HG03095 (cell line): ENCODE measurements at regions not wholly inside any gene's neighbourhood (a gene's known extent, or its start where the extent isn't known, plus 50 kb on each side); places are given as distances from the start of the nearest gene placed in this dataset.
A peak's percentile ranks its signal among the peaks of the same experiment; 100 is the strongest.

Experiments
- ATAC-seq: cut with Tn5 transposase; IDR thresholded peaks from one replicate; pipeline ENCODE4 v1.9.1; 2021; ENCODE audit warnings: moderate library complexity; ENCODE audit not compliant: unreplicated experiment

GRCh38 chr13:47135800-47136503, 239.1 kb upstream of the HTR2A start:
- no peak for ATAC-seq

- no peak for ATAC-seq
These were observed 238.2 kb upstream of the HTR2A start for GRCh38 chr13:47134939-47135489.

GRCh38 chr13:47133011-47133445, 236.2 kb upstream of the HTR2A start:
- no peak for ATAC-seq

- ATAC-seq = no peak
These were observed 232.6 kb upstream of the HTR2A start for GRCh38 chr13:47129461-47129860.

DNA sequence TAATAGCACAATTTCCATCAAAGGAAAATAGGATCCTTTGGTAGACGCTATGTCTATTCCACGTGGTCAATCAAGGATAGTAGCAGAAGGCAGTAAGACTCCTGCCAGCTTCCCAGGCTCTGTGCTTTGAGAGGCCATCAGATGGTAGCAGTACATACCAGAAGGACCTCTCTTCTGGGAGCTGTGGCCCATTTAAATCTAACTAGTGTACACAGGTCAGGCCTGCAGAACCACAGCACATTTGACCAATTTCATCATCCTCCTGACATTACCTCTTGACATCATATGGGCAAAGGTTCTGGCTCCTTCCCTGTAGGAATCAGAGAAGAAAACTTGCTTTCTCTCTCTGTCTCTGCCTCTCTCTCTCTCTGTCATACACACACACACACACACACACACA, 229.6 kb upstream of the HTR2A start:
- ATAC-seq = no peak

- no peak for ATAC-seq
These were observed 224.4 kb upstream of the HTR2A start for GRCh38 chr13:47121092-47121763.

DNA sequence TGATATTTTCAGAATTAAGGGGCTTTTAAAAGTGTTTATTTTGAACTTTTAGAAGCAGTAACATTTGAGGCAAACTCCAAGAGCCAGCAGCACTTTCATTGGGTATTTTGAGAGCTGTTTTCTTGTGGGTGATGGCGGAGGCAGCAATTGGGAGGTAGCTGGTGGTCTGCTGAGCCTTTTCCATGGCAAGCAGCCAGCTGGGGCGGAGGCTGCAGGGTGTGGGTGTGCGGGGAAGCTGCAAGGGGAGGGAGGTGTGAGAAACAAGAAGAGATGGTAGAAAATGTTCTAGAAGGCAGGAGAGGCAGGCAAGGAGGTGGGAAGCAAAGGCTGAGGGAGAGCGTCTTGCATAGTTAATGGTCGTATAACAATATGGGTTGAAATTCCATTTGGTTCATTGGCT, 223.4 kb upstream of the HTR2A start:
- no peak for ATAC-seq

DNA sequence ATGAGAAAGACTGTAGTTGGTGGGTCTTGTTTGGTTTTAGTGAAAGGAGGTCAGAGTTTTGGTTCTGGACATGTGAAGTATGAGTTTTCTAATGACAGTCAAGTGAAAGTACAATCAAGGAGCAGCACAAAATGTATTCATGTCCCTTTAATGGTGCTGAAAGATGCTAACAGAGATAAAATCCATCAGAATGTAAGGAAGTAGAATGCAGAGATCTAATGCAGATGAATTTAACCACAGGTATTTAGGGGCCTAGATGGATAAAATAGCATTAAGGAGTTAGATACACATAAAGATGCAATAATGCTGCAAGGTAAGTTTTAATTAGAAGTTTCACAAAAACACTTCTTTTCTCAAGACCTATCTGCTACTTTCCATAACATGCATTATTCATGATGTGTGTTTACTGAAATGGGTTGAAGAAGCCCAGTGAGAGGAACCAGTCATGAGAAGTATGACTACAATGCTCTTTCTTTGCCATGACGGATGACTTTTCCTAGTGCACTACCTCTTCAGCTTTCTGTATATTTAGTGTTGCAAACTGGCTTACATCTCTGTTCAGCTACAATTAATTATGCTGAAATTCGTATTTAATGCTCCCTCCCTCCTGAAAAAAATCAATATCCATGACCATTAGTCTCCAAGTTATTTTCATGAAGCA, 222.9 kb upstream of the HTR2A start:
- ATAC-seq = no peak

- no peak for ATAC-seq
These were observed 220.4 kb upstream of the HTR2A start for GRCh38 chr13:47117268-47117667.

GRCh38 chr13:47114030-47114429, 217.2 kb upstream of the HTR2A start:
- ATAC-seq = no peak

DNA sequence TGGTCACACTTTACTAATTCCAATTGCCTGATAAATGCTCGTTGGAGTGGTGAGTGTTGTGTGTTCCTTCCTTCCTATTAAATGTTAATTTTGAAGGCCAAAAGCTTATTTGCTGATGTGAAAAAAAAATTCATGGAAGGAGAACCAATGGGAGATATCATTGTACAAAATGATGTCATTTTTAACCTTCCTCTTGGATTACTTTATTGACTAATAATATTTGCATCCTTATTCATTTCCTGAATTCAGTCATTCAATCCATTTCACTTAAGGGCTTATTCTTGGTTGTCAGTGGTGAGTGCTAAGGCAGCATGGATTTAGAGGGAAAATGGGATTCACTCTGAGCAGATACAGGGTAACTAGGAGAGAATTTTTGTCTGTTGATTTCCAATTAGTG, 216.0 kb upstream of the HTR2A start:
- no peak for ATAC-seq

GRCh38 chr13:47112205-47112902, 215.5 kb upstream of the HTR2A start:
- ATAC-seq = no peak

DNA sequence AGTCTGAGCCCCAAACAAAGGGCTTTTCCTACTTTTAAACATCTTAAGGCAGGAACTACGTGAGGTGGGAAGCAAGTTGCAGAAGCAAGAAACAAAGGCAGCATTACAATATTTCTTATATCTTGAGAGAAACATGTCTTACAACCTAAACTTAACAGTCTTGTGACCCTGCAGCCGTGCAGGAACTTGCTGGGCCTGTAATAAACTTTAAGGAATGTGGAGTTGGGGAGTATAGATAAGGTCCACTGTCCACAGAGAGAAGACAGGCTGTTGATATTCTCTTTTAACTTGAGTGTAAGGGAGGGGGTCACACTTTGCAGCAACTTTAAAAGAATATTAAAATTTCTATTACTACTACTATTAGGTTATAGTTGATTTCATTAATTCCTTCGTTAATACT, 214.6 kb upstream of the HTR2A start:
- no peak for ATAC-seq

DNA sequence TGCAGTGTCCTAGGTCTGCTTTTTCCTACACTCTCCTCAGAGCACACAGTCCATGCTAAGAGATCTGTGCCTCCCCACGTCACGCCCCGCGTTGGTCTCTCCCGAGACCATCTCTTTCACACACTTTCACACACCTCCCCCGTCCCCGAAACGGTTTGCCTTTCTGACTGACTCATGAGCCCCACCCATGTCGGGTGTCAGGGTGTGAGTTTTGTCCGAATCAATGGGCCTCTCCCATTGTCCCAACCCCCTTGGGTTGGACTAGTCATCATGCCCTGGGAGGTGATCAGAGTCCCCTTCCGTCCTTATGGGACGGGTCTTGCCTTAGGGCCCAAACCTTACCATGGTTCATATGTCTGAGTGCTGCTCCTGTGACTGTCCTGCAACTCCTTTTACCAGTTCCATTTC, 214.0 kb upstream of the HTR2A start:
- ATAC-seq = no peak

- no peak for ATAC-seq
These were observed 213.3 kb upstream of the HTR2A start for GRCh38 chr13:47110141-47110540.

- ATAC-seq = no peak
These were observed 212.2 kb upstream of the HTR2A start for GRCh38 chr13:47109028-47109427.

DNA sequence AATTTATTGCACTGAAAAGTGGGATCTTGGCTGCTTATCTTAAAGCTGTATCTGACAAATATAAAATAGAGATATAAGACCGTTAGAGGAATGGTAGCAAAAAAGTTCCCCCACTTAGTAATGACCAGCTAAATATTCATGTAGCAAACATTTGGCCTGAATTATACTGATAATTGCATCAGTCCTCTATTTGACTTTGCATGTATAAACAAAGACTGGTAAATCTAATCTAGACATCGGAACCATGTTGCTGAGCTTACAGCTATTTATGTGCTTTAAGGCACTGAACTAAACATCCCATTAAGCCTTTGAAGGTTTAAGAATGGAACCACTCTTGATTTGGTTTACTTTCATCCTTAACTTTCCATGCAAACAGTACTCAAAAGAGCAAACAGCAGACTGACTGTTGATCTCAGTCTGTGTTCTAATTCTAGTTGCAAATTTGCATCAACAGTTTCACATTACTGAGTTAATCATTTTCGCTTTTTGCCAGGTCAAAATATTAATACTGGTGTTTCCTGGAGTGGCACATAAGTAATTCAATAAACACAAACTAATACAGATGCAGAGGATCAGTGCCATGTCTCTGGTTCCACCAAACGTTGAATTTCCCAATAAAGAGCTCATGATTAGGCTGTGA, 203.5 kb upstream of the HTR2A start:
- peak; percentile 86 for ATAC-seq

GRCh38 chr13:47094734-47095434, 198.0 kb upstream of the HTR2A start:
- peak; percentile 90 for ATAC-seq

DNA sequence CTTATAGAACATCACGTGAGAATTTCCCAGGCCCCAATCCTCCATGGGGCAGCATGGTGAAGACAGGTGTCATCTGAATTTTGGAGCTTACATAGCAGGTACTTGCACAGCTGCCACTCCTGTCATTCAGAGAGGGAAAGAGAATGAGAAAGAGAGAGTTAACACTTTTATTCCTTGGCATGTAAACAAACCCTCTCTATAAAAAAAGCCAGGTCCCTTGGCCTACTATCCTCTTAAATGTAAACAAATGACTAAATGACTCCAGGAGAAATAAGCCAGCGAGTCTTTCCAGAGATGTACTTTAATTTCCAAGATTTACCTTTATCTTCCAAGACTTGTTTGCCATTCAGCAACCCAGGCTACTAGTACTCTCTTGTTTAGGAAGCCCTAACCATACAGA, 195.3 kb upstream of the HTR2A start:
- ATAC-seq = no peak

DNA sequence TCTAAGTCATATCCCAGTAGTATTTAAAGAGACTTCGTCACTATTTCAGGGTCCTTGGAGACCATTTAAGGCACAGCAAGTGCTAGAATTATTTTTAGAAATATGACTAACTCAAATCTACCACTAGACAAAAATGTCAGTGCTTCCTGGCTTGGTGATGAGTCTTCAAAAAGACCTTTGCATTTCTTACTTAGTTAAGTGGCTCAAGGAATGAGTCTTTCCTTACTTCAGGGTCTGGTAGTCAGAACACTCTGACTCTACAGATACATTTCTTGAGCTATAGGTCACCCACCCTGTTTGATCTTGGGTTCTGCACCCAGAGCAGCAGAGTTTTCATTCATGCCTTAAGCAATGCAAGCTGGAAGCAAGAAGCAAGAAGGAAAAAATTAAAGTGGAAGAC, 191.0 kb upstream of the HTR2A start:
- ATAC-seq = no peak
